VCaP (cell line): ENCODE measurements at regions not wholly inside any gene's neighbourhood (a gene's known extent, or its start where the extent isn't known, plus 50 kb on each side); places are given as distances from the start of the nearest gene placed in this dataset.

Experiments used
- H3K27ac ChIP-seq: fragments of 450-650 bp; 2 replicates; pipeline ENCODE4 v1.5.1; 2017
- TF ChIP-seq, protein P1 (sequence below): fragments of 450-650 bp; conservative IDR thresholded peaks from 2 replicates; pipeline ENCODE4 v1.5.1; 2017; ENCODE audit warnings: mild to moderate bottlenecking, moderate library complexity

DNA sequence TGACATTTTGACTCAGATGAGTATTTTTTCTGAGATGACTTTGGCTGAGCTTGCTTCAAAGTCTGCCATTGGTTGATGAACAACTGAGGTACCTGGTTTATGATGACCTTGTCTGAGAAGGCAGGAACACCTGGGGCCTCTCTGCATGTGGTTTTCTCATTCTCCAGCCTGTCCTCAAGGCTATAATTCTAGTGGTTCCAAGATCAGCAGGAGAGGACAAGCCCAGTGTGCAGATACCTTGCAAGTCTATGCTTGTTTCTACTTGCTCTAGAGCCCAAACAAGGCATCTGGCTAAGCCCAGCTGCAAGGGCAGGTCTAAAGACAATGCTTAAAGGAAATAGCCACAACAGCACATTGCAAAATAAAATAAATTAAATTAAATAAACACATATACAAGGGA, 1100.0 kb downstream of the NLGN4Y start:
- TF ChIP-seq, protein P1, sequence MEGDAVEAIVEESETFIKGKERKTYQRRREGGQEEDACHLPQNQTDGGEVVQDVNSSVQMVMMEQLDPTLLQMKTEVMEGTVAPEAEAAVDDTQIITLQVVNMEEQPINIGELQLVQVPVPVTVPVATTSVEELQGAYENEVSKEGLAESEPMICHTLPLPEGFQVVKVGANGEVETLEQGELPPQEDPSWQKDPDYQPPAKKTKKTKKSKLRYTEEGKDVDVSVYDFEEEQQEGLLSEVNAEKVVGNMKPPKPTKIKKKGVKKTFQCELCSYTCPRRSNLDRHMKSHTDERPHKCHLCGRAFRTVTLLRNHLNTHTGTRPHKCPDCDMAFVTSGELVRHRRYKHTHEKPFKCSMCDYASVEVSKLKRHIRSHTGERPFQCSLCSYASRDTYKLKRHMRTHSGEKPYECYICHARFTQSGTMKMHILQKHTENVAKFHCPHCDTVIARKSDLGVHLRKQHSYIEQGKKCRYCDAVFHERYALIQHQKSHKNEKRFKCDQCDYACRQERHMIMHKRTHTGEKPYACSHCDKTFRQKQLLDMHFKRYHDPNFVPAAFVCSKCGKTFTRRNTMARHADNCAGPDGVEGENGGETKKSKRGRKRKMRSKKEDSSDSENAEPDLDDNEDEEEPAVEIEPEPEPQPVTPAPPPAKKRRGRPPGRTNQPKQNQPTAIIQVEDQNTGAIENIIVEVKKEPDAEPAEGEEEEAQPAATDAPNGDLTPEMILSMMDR = no peak
- H3K27ac ChIP-seq = no peak overlapping the region

DNA sequence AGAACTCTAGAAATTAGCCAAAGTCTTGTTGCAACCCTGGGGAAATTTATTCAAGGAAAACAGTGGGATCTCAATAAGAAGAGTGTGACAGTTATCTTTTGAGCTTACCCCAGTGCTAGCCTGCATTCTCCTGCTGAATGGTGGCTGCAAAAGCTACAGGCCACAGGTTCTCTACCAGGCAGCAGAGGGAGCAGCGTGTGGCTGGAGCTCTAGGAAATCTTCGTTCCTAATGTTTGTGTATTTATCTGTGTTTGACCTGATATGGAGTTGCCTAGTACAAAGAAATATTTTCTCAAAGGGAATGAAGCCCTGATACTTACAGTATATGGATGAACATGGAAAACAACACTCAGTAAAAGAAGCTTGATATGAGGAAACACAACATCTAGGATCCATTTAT, 1100.6 kb downstream of the NLGN4Y start:
- no peak overlapping the region for H3K27ac ChIP-seq
- TF ChIP-seq, protein P1 = peak; percentile 57

DNA sequence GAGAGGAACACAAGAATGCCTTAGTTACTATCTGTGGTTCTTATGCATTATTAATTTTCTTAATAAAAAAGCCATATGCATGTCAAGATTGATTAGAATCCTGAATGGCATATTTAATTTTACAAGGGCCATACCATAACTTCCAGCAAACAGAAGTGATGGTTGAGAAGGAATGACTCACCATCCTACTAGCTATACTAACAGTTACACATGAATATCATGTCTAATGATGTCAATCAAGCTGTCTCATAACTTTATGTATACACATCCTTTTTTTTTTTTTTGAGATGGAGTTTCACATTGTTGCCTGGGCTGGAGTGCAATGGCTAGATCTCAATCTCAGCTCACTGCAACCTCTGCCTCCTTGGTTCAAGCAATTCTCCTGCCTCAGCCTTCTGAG, 1123.9 kb downstream of the NLGN4Y start:
- TF ChIP-seq, protein P1 = no peak
- H3K27ac ChIP-seq = no peak overlapping the region

DNA sequence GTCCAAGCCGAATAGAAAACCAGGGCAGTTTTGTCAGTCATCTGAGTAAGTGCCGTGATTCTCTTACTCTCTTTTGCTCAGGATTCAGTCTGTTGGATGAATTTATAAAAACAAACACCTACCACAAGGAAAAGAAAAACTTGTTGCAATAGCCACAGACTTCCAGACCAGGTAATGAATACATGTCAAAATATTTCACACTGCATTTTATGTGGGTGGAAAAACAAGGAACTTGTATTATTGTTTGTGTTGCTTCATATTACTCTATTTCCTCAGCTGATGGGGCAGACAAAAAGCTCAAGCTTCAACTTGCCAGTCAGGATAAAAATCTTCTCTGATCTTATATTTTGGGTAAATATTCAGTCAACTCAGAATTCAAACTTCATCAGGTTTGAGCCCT, 1125.7 kb downstream of the NLGN4Y start:
- TF ChIP-seq, protein P1 = no peak
- H3K27ac ChIP-seq = no peak overlapping the region

DNA sequence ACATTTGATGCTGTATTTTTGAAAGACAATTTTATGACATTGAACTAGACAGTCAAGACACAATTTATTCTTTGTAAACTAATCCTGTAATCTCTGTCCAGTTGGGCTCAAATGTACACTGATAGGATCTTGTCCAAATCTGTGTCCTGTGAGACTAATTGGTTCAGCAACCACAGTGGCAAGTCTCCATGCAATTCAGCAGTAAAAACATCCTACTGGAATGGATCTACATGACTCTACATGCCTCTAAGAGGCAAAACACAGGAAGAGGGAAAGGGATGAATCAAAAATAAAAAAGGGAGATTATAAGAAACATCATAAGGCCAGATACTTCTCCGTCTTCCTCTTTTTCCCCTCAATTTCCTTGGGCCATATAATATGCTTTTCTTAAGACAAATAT, 1164.2 kb downstream of the NLGN4Y start:
- no peak overlapping the region for H3K27ac ChIP-seq
- TF ChIP-seq, protein P1 = no peak

DNA sequence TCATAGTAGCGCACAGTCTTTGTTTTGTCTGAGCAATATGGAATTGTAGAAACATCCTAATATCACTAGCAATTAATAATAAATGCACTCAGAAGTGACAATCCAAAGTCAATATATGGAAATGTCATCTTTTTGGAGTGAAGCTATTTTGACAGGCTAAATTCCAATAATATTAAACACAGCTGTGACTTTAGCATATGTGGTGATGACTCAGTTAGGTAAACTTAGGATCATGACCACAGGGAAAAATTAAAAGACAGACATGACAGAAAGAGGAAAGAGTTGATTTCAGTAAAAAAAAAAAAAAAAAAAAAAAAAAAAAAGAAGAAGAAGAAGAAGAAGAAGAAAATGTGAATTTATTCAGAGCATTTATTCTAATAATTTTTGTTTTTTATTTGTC, 1165.7 kb downstream of the NLGN4Y start:
- TF ChIP-seq, protein P1 = no peak
- H3K27ac ChIP-seq = no peak overlapping the region

DNA sequence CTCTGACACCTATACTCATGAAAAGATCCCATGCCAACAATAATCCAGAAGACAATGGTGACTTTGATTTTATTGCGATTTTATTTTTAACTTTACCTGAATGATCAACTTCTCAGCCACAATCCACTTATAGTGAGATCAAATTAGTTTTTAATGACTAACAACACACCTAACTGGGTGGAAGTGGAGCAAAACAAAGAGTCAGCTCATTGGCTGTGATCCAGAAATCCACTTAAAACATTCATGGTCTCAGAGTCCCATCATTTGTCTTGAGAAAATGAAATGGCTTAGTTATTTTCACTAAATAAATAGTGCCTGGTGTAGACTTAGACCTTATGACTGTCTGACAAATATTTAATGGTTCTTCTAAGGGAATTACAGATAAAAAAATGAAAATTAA, 1177.8 kb downstream of the NLGN4Y start:
- TF ChIP-seq, protein P1 = no peak
- H3K27ac ChIP-seq = no peak overlapping the region

DNA sequence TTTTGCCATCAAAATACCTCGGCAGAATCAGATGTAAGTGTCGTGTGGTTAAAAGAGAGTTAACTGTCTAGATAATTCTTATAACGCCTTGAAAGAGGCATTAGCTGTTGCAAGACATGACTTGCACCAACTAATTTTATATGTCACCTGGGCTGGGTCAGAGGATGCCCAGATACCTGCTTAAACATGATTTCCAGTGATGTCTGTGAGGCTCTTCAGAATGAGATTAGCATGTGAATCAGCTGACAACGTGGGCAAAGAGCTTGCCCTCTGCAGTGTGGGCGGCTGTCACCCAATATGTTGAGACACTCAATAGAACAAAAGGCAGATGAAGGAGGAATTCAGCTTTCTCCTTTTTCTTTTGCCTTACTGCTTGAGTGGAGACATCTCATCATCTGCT, 1180.6 kb downstream of the NLGN4Y start:
- TF ChIP-seq, protein P1 = no peak
- no peak overlapping the region for H3K27ac ChIP-seq
